Smooth muscle cell (in vitro differentiated cells): ENCODE measurements at regions not wholly inside any gene's neighbourhood (a gene's known extent, or its start where the extent isn't known, plus 50 kb on each side); places are given as distances from the start of the nearest gene placed in this dataset.

Experiments
- DNase-seq: peaks from one replicate; lab custom pipeline; 2025; ENCODE audit not compliant: unreplicated experiment; lab: John Stamatoyannopoulos, UW
- H2AFZ ChIP-seq: fragments of 200-600 bp; sonication (generic); 2 replicates; pipeline ENCODE4 v1.6.0; 2016; ENCODE audit warnings: antibody characterized with exemption, low read depth, mild to moderate bottlenecking
- H3F3A ChIP-seq: fragments of 200-600 bp; sonication (generic); 2 replicates; pipeline ENCODE4 v1.6.0; 2017; ENCODE audit warnings: antibody characterized with exemption, low read depth
- H3K27ac ChIP-seq: fragments of 200-600 bp; sonication (generic); 2 replicates; pipeline ENCODE4 v1.5.1; 2016; ENCODE audit warnings: low read depth, mild to moderate bottlenecking
- H3K27me3 ChIP-seq: fragments of 200-600 bp; sonication (generic); 2 replicates; pipeline ENCODE4 v1.6.1; 2016; ENCODE audit warnings: low read depth, mild to moderate bottlenecking
- H3K36me3 ChIP-seq: fragments of 200-600 bp; sonication (generic); 2 replicates; pipeline ENCODE4 v1.5.1; 2016; ENCODE audit warnings: low read depth
- H3K4me1 ChIP-seq: fragments of 200-600 bp; sonication (generic); 2 replicates; pipeline ENCODE4 v1.5.1; 2016; ENCODE audit warnings: low read depth
- H3K4me2 ChIP-seq: fragments of 200-600 bp; sonication (generic); 2 replicates; pipeline ENCODE4 v1.6.0; 2016; ENCODE audit warnings: mild to moderate bottlenecking
- H3K4me3 ChIP-seq: fragments of 200-600 bp; sonication (generic); 2 replicates; pipeline ENCODE4 v1.5.1; 2016; ENCODE audit warnings: mild to moderate bottlenecking
- H3K79me2 ChIP-seq: fragments of 200-600 bp; sonication (generic); 2 replicates; pipeline ENCODE4 v1.6.0; 2016; ENCODE audit warnings: low read depth, mild to moderate bottlenecking
- H3K9ac ChIP-seq: fragments of 200-600 bp; sonication (generic); 2 replicates; pipeline ENCODE4 v1.6.0; 2016; ENCODE audit warnings: low read depth
- H3K9me3 ChIP-seq: fragments of 200-600 bp; sonication (generic); replicated peaks from 2 replicates; pipeline ENCODE4 v1.5.1; 2016; ENCODE audit warnings: low read depth
- H4K20me1 ChIP-seq: fragments of 200-600 bp; sonication (generic); 2 replicates; pipeline ENCODE4 v1.6.0; 2016; ENCODE audit warnings: low read depth
- CTCF ChIP-seq: fragments of 200-600 bp; sonication (generic); IDR thresholded peaks from 2 replicates; pipeline ENCODE4 v1.5.1; 2017; ENCODE audit warnings: borderline replicate concordance, mild to moderate bottlenecking, antibody characterized with exemption; ENCODE audit not compliant: insufficient read depth, poor library complexity, severe bottlenecking
- WGBS: methylation state at CpG from one replicate; pipeline ENCODE4 v1.1.7; 2016; ENCODE audit warnings: low lambda C conversion rate; 5-methylcytosine and 5-hydroxymethylcytosine counted together

- Histone ChIP-seq H3K4me1 (no peaks in the 10 kb centered on the region), H2AFZ (no peak overlapping the region), H3K9me3 (no peaks in the 10 kb centered on the region), H3K27ac (no peak overlapping the region), H3K36me3 (no peaks in the 10 kb centered on the region), H3K79me2 (no peaks in the 10 kb centered on the region), H3K27me3 (no peaks in the 10 kb centered on the region), H3K4me3 (no peak overlapping the region), H4K20me1 (no peaks in the 10 kb centered on the region), H3F3A (no peaks in the 10 kb centered on the region), H3K4me2 (no peak overlapping the region), H3K9ac (no peak overlapping the region)
- 82% methylated on average over 4 of the region's 4 CpGs for WGBS
- no peak for DNase-seq
- TF ChIP-seq CTCF: no peak
These were observed 507.4 kb downstream of the C4orf33 start for GRCh38 chr4:129603241-129603931.

GRCh38 chr4:129604632-129605255 is 508.8 kb downstream of the C4orf33 start:
- no peak for TF ChIP-seq CTCF
- Histone ChIP-seq H3K79me2 (no peaks in the 10 kb centered on the region), H3K27ac (no peak overlapping the region), H3K9me3 (no peaks in the 10 kb centered on the region), H4K20me1 (no peaks in the 10 kb centered on the region), H2AFZ (no peak overlapping the region), H3K9ac (no peak overlapping the region), H3K4me1 (no peaks in the 10 kb centered on the region), H3K27me3 (no peaks in the 10 kb centered on the region), H3K36me3 (no peaks in the 10 kb centered on the region), H3K4me2 (no peak overlapping the region), H3F3A (no peaks in the 10 kb centered on the region), H3K4me3 (no peak overlapping the region)
- 89% methylated on average over 1 of the region's 1 CpG for whole genome bisulfite sequencing
- DNase-seq: no peak

GRCh38 chr4:129614611-129615010 is 518.7 kb downstream of the C4orf33 start:
- Histone ChIP-seq H3K9me3 (no peaks in the 10 kb centered on the region), H3K4me1 (no peaks in the 10 kb centered on the region), H3K4me3 (no peak overlapping the region), H3K27ac (no peak overlapping the region), H3K79me2 (no peaks in the 10 kb centered on the region), H4K20me1 (no peaks in the 10 kb centered on the region), H3K9ac (no peak overlapping the region), H3K27me3 (no peaks in the 10 kb centered on the region), H2AFZ (peak overlapping the region; percentile 20), H3K36me3 (no peaks in the 10 kb centered on the region), H3K4me2 (no peak overlapping the region), H3F3A (no peaks in the 10 kb centered on the region)
- no peak for TF ChIP-seq CTCF
- 52% methylated on average over 3 of the region's 3 CpGs for WGBS
- DNase-seq: no peak

GRCh38 chr4:129622566-129622965 is 526.6 kb downstream of the C4orf33 start:
- Histone ChIP-seq H3K4me1 (no peaks in the 10 kb centered on the region), H3K4me3 (no peak overlapping the region), H3F3A (no peaks in the 10 kb centered on the region), H2AFZ (no peak overlapping the region), H3K27me3 (no peaks in the 10 kb centered on the region), H3K79me2 (no peaks in the 10 kb centered on the region), H3K4me2 (no peak overlapping the region), H4K20me1 (no peaks in the 10 kb centered on the region), H3K36me3 (no peaks in the 10 kb centered on the region), H3K9me3 (no peaks in the 10 kb centered on the region), H3K27ac (no peak overlapping the region), H3K9ac (no peak overlapping the region)
- 95% methylated on average over 2 of the region's 2 CpGs for WGBS
- no peak for TF ChIP-seq CTCF
- DNase-seq: no peak
